B cell (primary cell): ENCODE measurements at regions not wholly inside any gene's neighbourhood (a gene's known extent, or its start where the extent isn't known, plus 50 kb on each side); places are given as distances from the start of the nearest gene placed in this dataset.

Experiments used
- ATAC-seq: fragments of 200-7000 bp; cut with Tn5 transposase; one replicate; pipeline ENCODE4 v1.10.0; 2021; ENCODE audit warnings: low read depth, mild to moderate bottlenecking, moderate number of reproducible peaks, moderate library complexity
- CTCF ChIA-PET: fragments of 350-600 bp; sonication (Branson Sonifier 250); formaldehyde crosslinking; loops from one replicate; lab custom pipeline; 2021; ENCODE audit warnings: antibody characterized with exemption, inconsistent platforms; lab: Charles Lee
- POLR2A ChIA-PET: fragments of 350-600 bp; sonication (Branson Sonifier 250); formaldehyde crosslinking; loops from one replicate; lab custom pipeline; 2021; ENCODE audit warnings: antibody characterized with exemption; lab: Charles Lee
- DNase-seq: peaks from one replicate; pipeline ENCODE4 v3.0.0; 2013
- H2AFZ ChIP-seq: 2 replicates; pipeline ENCODE4 v1.6.1; 2012; ENCODE audit warnings: mild to moderate bottlenecking, low read depth, low read length; ENCODE audit not compliant: insufficient read depth, poor library complexity, severe bottlenecking
- H3K27ac ChIP-seq, 2 donors: 1 replicate in 1 of 2; 2 replicates in 1 of 2; pipeline ENCODE4 v1.5.1; 2012 to 2013; ENCODE audit warnings: low read length in 2 of 2, mild to moderate bottlenecking in 2 of 2, moderate library complexity in 1 of 2
- H3K27me3 ChIP-seq, 4 experiments: fragments of 200-600 bp in 1 of 4; sonication (generic) in 1 of 4; replicated peaks in 1 of 4; 1 replicate in 2 of 4; 2 replicates in 2 of 4; pipeline versions ENCODE4 v1.6.1 to v1.7.0; 2013 to 2016; ENCODE audit warnings: low read length in 3 of 4, mild to moderate bottlenecking in 2 of 4, mixed read lengths in 1 of 4, moderate library complexity in 1 of 4; ENCODE audit not compliant: insufficient read depth in 4 of 4, control insufficient read depth in 3 of 4; ENCODE audit errors: control extremely low read depth in 1 of 4
- H3K36me3 ChIP-seq, 2 experiments: replicated peaks in 1 of 2; 1 replicate in 1 of 2; 2 replicates in 1 of 2; pipeline versions ENCODE4 v1.6.1 to v1.7.1; 2013; ENCODE audit warnings: low read length in 1 of 2; ENCODE audit not compliant: insufficient read depth in 2 of 2, control insufficient read depth in 1 of 2; ENCODE audit errors: control extremely low read depth in 1 of 2, extremely low read depth in 1 of 2
- H3K4me1 ChIP-seq, 2 donors: fragments of 200-600 bp in 1 of 2; sonication (generic) in 1 of 2; 1 replicate in 1 of 2; 2 replicates in 1 of 2; pipeline versions ENCODE4 v1.5.1 to v1.6.1; 2013 to 2017; ENCODE audit warnings: low read length in 2 of 2; ENCODE audit not compliant: control insufficient read depth in 2 of 2, insufficient read depth in 2 of 2
- H3K4me2 ChIP-seq: replicated peaks from 2 replicates; pipeline ENCODE3; 2012; ENCODE audit warnings: mild to moderate bottlenecking, low read depth, low read length; ENCODE audit not compliant: poor library complexity, severe bottlenecking
- H3K4me3 ChIP-seq, 5 experiments: fragments of 200-600 bp in 1 of 5; sonication (generic) in 1 of 5; 1 replicate in 3 of 5; 2 replicates in 2 of 5; pipeline versions ENCODE4 v1.5.1 to v1.7.0; 2011 to 2016; ENCODE audit warnings: low read length in 4 of 5, mild to moderate bottlenecking in 4 of 5, low read depth in 2 of 5, control low read depth in 1 of 5, moderate library complexity in 1 of 5; ENCODE audit not compliant: insufficient read depth in 1 of 5; ENCODE audit errors: control extremely low read depth in 1 of 5, extremely low read depth in 1 of 5
- H3K79me2 ChIP-seq: fragments of 200-600 bp; sonication (generic); one replicate; pipeline ENCODE4 v1.6.0; 2016; ENCODE audit warnings: low read length; ENCODE audit not compliant: control insufficient read depth, insufficient read depth
- H3K9ac ChIP-seq: fragments of 200-600 bp; sonication (generic); 2 replicates; pipeline ENCODE4 v1.6.1; 2017; ENCODE audit warnings: mild to moderate bottlenecking, low read length, moderate library complexity
- H3K9me3 ChIP-seq, 3 donors: one replicate each; pipeline versions ENCODE4 v1.6.1 to v1.7.1; 2013; ENCODE audit warnings: low read length in 2 of 3; ENCODE audit not compliant: control insufficient read depth in 2 of 3, insufficient read depth in 1 of 3; ENCODE audit errors: control extremely low read depth in 1 of 3
- H4K20me1 ChIP-seq: 2 replicates; pipeline ENCODE4 v1.6.0; 2012; ENCODE audit warnings: mild to moderate bottlenecking, low read length; ENCODE audit not compliant: insufficient read depth, control insufficient read depth, poor library complexity, severe bottlenecking
- H3K27ac Mint-ChIP-seq: one replicate; pipeline ENCODE4 v1.8.0; 2021; ENCODE audit warnings: mixed read lengths
- H3K27me3 Mint-ChIP-seq: one replicate; pipeline ENCODE4 v1.8.0; 2021; ENCODE audit warnings: mixed read lengths
- H3K4me1 Mint-ChIP-seq: one replicate; pipeline ENCODE4 v1.8.0; 2021; ENCODE audit warnings: mixed read lengths
- H3K4me3 Mint-ChIP-seq: one replicate; pipeline ENCODE4 v1.8.0; 2021; ENCODE audit warnings: mixed read lengths
- H3K9me3 Mint-ChIP-seq: one replicate; pipeline ENCODE4 v1.8.0; 2022; ENCODE audit warnings: mixed read lengths; ENCODE audit not compliant: insufficient read depth
- CTCF ChIP-seq: fragments of 200-600 bp; IDR thresholded peaks from one replicate; pipeline ENCODE4 v1.8.0; 2022; ENCODE audit warnings: antibody characterized with exemption, mild to moderate bottlenecking
- EZH2 ChIP-seq: IDR thresholded peaks from 2 replicates; pipeline ENCODE4 v1.6.1; 2012; ENCODE audit warnings: borderline replicate concordance, low read depth, mild to moderate bottlenecking, moderate library complexity, low read length; ENCODE audit not compliant: insufficient read depth, poor library complexity, severe bottlenecking
- WGBS: methylation state at CpG from one replicate; pipeline ENCODE4 v1.1.5; 2013; ENCODE audit warnings: missing lambda C conversion rate; ENCODE audit not compliant: insufficient coverage; 5-methylcytosine and 5-hydroxymethylcytosine counted together
- intact Hi-C: fragments of 100-400 bp; cut with micrococcal nuclease; formaldehyde crosslinking; loops from one replicate; pipeline ENCODE4 v1.10.0; 2022

- no peaks in the 10 kb centered on the region for H3K4me1 Mint-ChIP-seq
- Histone ChIP-seq H3K4me2 (no peak overlapping the region), H3K4me1 (no peaks in the 10 kb centered on the region), H3K27me3 (no peaks in the 10 kb centered on the region), H4K20me1 (no peaks in the 10 kb centered on the region), H3K4me3 (no peak overlapping the region), H3K9ac (no peak overlapping the region), H3K27ac (no peak overlapping the region), H2AFZ (no peak overlapping the region), H3K79me2 (no peaks in the 10 kb centered on the region), H3K9me3 (no peaks in the 10 kb centered on the region), H3K36me3 (no peaks in the 10 kb centered on the region)
- no peak overlapping the region for H3K27ac Mint-ChIP-seq
- H3K27me3 Mint-ChIP-seq: no peaks in the 10 kb centered on the region
- no CpG with 5 or more reads among the region's 5 CpGs for WGBS
- no peak for ATAC-seq
- DNase-seq: no peak
- POLR2A ChIA-PET: no interaction called here
- H3K9me3 Mint-ChIP-seq: no peaks in the 10 kb centered on the region
- TF ChIP-seq EZH2: no peak
- no peak for TF ChIP-seq CTCF
- intact Hi-C loops: no loop called here
- H3K4me3 Mint-ChIP-seq: no peak overlapping the region
- CTCF ChIA-PET: no interaction called here
These were observed 97.1 kb downstream of the ALG10 start for GRCh38 chr12:34119366-34119765.

- Histone ChIP-seq H2AFZ (no peak overlapping the region), H3K9me3 (peaks cover 0 to under 1% (median 0%) of the 10 kb centered on the region in 3 donors), H3K27me3 (no peaks in the 10 kb centered on the region), H3K27ac (no peak overlapping the region), H4K20me1 (no peaks in the 10 kb centered on the region), H3K4me2 (no peak overlapping the region), H3K4me3 (no peak overlapping the region), H3K36me3 (no peaks in the 10 kb centered on the region), H3K4me1 (peaks cover 6 to 9% of the 10 kb centered on the region in 2 donors), H3K9ac (no peak overlapping the region), H3K79me2 (no peaks in the 10 kb centered on the region)
- no peaks in the 10 kb centered on the region for H3K27me3 Mint-ChIP-seq
- H3K4me1 Mint-ChIP-seq: peaks cover 6% of the 10 kb centered on the region
- DNase-seq (no peak), ATAC-seq (no peak)
- H3K9me3 Mint-ChIP-seq: no peaks in the 10 kb centered on the region
- ChIA-PET CTCF (no interaction called here), POLR2A (no interaction called here)
- intact Hi-C loops: no loop called here
- no peak overlapping the region for H3K27ac Mint-ChIP-seq
- TF ChIP-seq CTCF (no peak), EZH2 (no peak)
- WGBS: no CpG with 5 or more reads among the region's 1 CpG
- H3K4me3 Mint-ChIP-seq: no peak overlapping the region
These were observed 99.1 kb downstream of the ALG10 start for GRCh38 chr12:34121360-34121759.
